ENCODE measurements at regions not wholly inside any gene's neighbourhood (a gene's known extent, or its start where the extent isn't known, plus 50 kb on each side); places are given as distances from the start of the nearest gene placed in this dataset.

- Histone ChIP-seq H3K4me2 (ENCODE audit: unreplicated experiment) (no peak overlapping the region), H3K4me3 (no peak overlapping the region), H3K9me2 (ENCODE audit: insufficient read depth) (no peaks in the 10 kb centered on the region), H3K27me3 (replicated peaks; ENCODE audit: insufficient read depth) (no peaks in the 10 kb centered on the region), H3K79me2 (ENCODE audit: insufficient read depth) (no peaks in the 10 kb centered on the region), H3K4me1 (ENCODE audit: insufficient read depth) (no peaks in the 10 kb centered on the region), H3K9ac (no peak overlapping the region), H3F3A (ENCODE audit: insufficient read depth) (no peaks in the 10 kb centered on the region), H3K9me3 (ENCODE audit: low read depth) (no peaks in the 10 kb centered on the region), H3K36me3 (ENCODE audit: low read depth) (no peaks in the 10 kb centered on the region), H4K20me1 (ENCODE audit: insufficient read depth) (no peaks in the 10 kb centered on the region), H3K27ac (no peak overlapping the region), H2AFZ (no peak overlapping the region)
- no peak for DNase-seq
- in situ Hi-C loops (cut with MboI): no loop called here
- 52 to 55% methylated on average over 10 of the region's 10 CpGs for WGBS, 2 experiments (ENCODE audit: low coverage in 1 of 2, low lambda C conversion rate in 2 of 2, missing lambda C conversion rate in 2 of 2)
- no peak for TF ChIP-seq EZH2phosphoT487 (IDR thresholded peaks at IDR 0.05; ENCODE audit: insufficient read depth, low read depth)
- no peak for TF ChIP-seq EZH2 (IDR thresholded peaks at IDR 0.05; ENCODE audit: insufficient read depth, poor library complexity, severe bottlenecking)
Measured at GRCh38 chr14:97280526-97280925, 483.3 kb downstream of the VRK1 start.

GRCh38 chr14:97281741-97282140 lies 484.6 kb downstream of the VRK1 start:
- Histone ChIP-seq H3K27ac (no peak overlapping the region), H4K20me1 (ENCODE audit: insufficient read depth) (no peaks in the 10 kb centered on the region), H3K4me1 (ENCODE audit: insufficient read depth) (no peaks in the 10 kb centered on the region), H3K79me2 (ENCODE audit: insufficient read depth) (no peaks in the 10 kb centered on the region), H3K4me3 (no peak overlapping the region), H3K27me3 (replicated peaks; ENCODE audit: insufficient read depth) (no peaks in the 10 kb centered on the region), H3K36me3 (ENCODE audit: low read depth) (no peaks in the 10 kb centered on the region), H2AFZ (no peak overlapping the region), H3K9me3 (ENCODE audit: low read depth) (no peaks in the 10 kb centered on the region), H3K4me2 (ENCODE audit: unreplicated experiment) (no peak overlapping the region), H3F3A (ENCODE audit: insufficient read depth) (no peaks in the 10 kb centered on the region), H3K9me2 (ENCODE audit: insufficient read depth) (no peaks in the 10 kb centered on the region), H3K9ac (no peak overlapping the region)
- in situ Hi-C loops (cut with MboI): no loop called here
- TF ChIP-seq EZH2 (IDR thresholded peaks at IDR 0.05; ENCODE audit: insufficient read depth, poor library complexity, severe bottlenecking) (no peak), EZH2phosphoT487 (IDR thresholded peaks at IDR 0.05; ENCODE audit: insufficient read depth, low read depth) (no peak)
- DNase-seq: no peak
- 29 to 32% methylated on average over 3 of the region's 3 CpGs for WGBS, 2 experiments (ENCODE audit: low coverage in 1 of 2, low lambda C conversion rate in 2 of 2, missing lambda C conversion rate in 2 of 2)

GRCh38 chr14:97282210-97283004 lies 485.2 kb downstream of the VRK1 start:
- DNase-seq: no peak
- Histone ChIP-seq H3K4me1 (ENCODE audit: insufficient read depth) (no peaks in the 10 kb centered on the region), H3K4me3 (no peak overlapping the region), H3K27ac (no peak overlapping the region), H4K20me1 (ENCODE audit: insufficient read depth) (no peaks in the 10 kb centered on the region), H3F3A (ENCODE audit: insufficient read depth) (no peaks in the 10 kb centered on the region), H3K9me3 (ENCODE audit: low read depth) (no peaks in the 10 kb centered on the region), H3K9me2 (ENCODE audit: insufficient read depth) (no peaks in the 10 kb centered on the region), H3K79me2 (ENCODE audit: insufficient read depth) (no peaks in the 10 kb centered on the region), H3K9ac (no peak overlapping the region), H3K4me2 (ENCODE audit: unreplicated experiment) (no peak overlapping the region), H3K27me3 (replicated peaks; ENCODE audit: insufficient read depth) (no peaks in the 10 kb centered on the region), H3K36me3 (ENCODE audit: low read depth) (no peaks in the 10 kb centered on the region), H2AFZ (no peak overlapping the region)
- in situ Hi-C loops (cut with MboI): no loop called here
- no peak for TF ChIP-seq EZH2phosphoT487 (IDR thresholded peaks at IDR 0.05; ENCODE audit: insufficient read depth, low read depth)
- TF ChIP-seq EZH2 (IDR thresholded peaks at IDR 0.05; ENCODE audit: insufficient read depth, poor library complexity, severe bottlenecking): no peak
- 43 to 50% methylated on average over 7 of the region's 7 CpGs for WGBS, 2 experiments (ENCODE audit: low coverage in 1 of 2, low lambda C conversion rate in 2 of 2, missing lambda C conversion rate in 2 of 2)

DNA sequence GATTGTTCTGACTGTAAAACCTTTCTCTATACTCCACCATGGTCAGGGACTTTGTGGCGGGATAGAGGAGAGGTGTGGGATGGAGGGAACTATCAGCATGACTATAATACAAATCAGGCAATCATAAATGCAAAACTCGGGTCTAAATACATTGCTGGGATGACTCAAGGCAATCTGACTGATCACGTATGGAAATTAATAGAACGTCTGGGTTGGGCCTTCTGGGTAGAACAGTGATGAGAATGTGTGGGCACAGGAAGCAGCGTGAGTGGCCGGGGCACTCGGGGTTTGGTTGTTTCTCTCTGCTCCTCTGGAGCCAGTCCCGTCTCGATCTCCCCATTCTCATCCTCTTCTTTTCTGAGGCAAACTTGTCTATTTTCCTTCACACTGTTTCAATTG lies 485.8 kb downstream of the VRK1 start:
- Histone ChIP-seq H3K4me3 (no peak overlapping the region), H3K79me2 (ENCODE audit: insufficient read depth) (no peaks in the 10 kb centered on the region), H3K27ac (no peak overlapping the region), H3K36me3 (ENCODE audit: low read depth) (no peaks in the 10 kb centered on the region), H3F3A (ENCODE audit: insufficient read depth) (no peaks in the 10 kb centered on the region), H4K20me1 (ENCODE audit: insufficient read depth) (no peaks in the 10 kb centered on the region), H3K27me3 (replicated peaks; ENCODE audit: insufficient read depth) (no peaks in the 10 kb centered on the region), H3K9ac (no peak overlapping the region), H2AFZ (no peak overlapping the region), H3K4me2 (ENCODE audit: unreplicated experiment) (no peak overlapping the region), H3K9me2 (ENCODE audit: insufficient read depth) (no peaks in the 10 kb centered on the region), H3K4me1 (ENCODE audit: insufficient read depth) (no peaks in the 10 kb centered on the region), H3K9me3 (ENCODE audit: low read depth) (no peaks in the 10 kb centered on the region)
- in situ Hi-C loops (cut with MboI): no loop called here
- 53 to 56% methylated on average over 9 of the region's 9 CpGs for WGBS, 2 experiments (ENCODE audit: low coverage in 1 of 2, low lambda C conversion rate in 2 of 2, missing lambda C conversion rate in 2 of 2)
- no peak for DNase-seq
- TF ChIP-seq EZH2phosphoT487 (IDR thresholded peaks at IDR 0.05; ENCODE audit: insufficient read depth, low read depth): no peak
- no peak for TF ChIP-seq EZH2 (IDR thresholded peaks at IDR 0.05; ENCODE audit: insufficient read depth, poor library complexity, severe bottlenecking)

Measured in GM23248 (cell line).